RWPE1 (cell line): ENCODE measurements at regions not wholly inside any gene's neighbourhood (a gene's known extent, or its start where the extent isn't known, plus 50 kb on each side); places are given as distances from the start of the nearest gene placed in this dataset.

Experiments used
- CTCF ChIA-PET: fragments of 350-600 bp; sonication (Branson Sonifier 250); formaldehyde crosslinking; extraction: SDS; loops from one replicate; lab custom pipeline; 2021; lab: Yijun Ruan, JAX
- POLR2A ChIA-PET: fragments of 400-600 bp; formaldehyde crosslinking; extraction: SDS; loops from one replicate; lab custom pipeline; 2020; ENCODE audit warnings: antibody characterized with exemption; ENCODE audit not compliant: low non-redundant PET; lab: Yijun Ruan, JAX
- DNase-seq: peaks from one replicate; pipeline ENCODE4 v3.0.0; 2012; ENCODE audit warnings: low spot score
- H3K27ac ChIP-seq: fragments of 450-650 bp; 2 replicates; pipeline ENCODE4 v1.5.1; 2017
- CTCF ChIP-seq: fragments of 450-650 bp; conservative IDR thresholded peaks from 2 replicates; pipeline ENCODE4 v1.5.1; 2017; ENCODE audit warnings: low read depth, mild to moderate bottlenecking

GRCh38 chr9:118613996-118614395 lies 755.2 kb downstream of the BRINP1 start:
- no peak for TF ChIP-seq CTCF
- CTCF ChIA-PET, result no interaction called here
- no peak for DNase-seq
- POLR2A ChIA-PET, result no interaction called here
- no peak overlapping the region for H3K27ac ChIP-seq

- no peak overlapping the region for H3K27ac ChIP-seq
- TF ChIP-seq CTCF, result no peak
- ChIA-PET CTCF (no interaction called here), POLR2A (no interaction called here)
- no peak for DNase-seq
These were observed 751.2 kb downstream of the BRINP1 start for GRCh38 chr9:118618084-118618483.

DNA sequence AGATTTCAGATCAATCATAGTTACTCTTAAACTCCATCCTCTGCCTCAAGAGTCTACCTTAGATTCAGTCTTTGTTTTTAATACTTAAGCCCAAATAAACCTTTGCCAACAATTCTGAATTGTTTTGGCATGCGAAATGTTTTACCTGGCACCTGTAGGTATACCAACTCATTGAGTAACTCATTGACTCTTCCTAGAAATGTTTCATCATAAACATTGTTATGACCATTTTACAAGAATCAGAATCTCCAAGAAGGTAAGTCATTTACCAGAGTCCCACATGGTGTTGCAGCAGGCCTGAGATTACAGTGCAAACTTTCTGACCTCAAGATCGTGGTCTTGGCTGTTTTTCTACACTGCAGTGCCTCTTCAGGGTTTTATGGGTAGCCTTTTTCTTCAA lies 750.4 kb downstream of the BRINP1 start:
- no peak overlapping the region for H3K27ac ChIP-seq
- POLR2A ChIA-PET, result no interaction called here
- no peak for DNase-seq
- TF ChIP-seq CTCF, result no peak
- CTCF ChIA-PET, result no interaction called here

- CTCF ChIA-PET, result interaction anchor here (0.6 kb wide), 1 partner anchor 158 kb away, joined by 3 read pairs; no protein-coding TSS in a partner anchor
- no peak for DNase-seq
- no peak overlapping the region for H3K27ac ChIP-seq
- POLR2A ChIA-PET, result no interaction called here
- no peak for TF ChIP-seq CTCF
These were observed 744.6 kb downstream of the BRINP1 start for GRCh38 chr9:118624608-118625007.

- POLR2A ChIA-PET, result no interaction called here
- no peak for DNase-seq
- no peak overlapping the region for H3K27ac ChIP-seq
These were observed 739.2 kb downstream of the BRINP1 start for GRCh38 chr9:118630079-118630478.

GRCh38 chr9:118630931-118631595 lies 738.2 kb downstream of the BRINP1 start:
- H3K27ac ChIP-seq, result no peak overlapping the region
- POLR2A ChIA-PET, result no interaction called here
- DNase-seq, result no peak
- TF ChIP-seq CTCF, result no peak
- CTCF ChIA-PET, result no interaction called here

More at GRCh38 chr9:118630079-118630478, 739.2 kb downstream of the BRINP1 start:
- no peak for TF ChIP-seq CTCF
- CTCF ChIA-PET, result no interaction called here
